Loucy (cell line): ENCODE measurements at regions not wholly inside any gene's neighbourhood (a gene's known extent, or its start where the extent isn't known, plus 50 kb on each side); places are given as distances from the start of the nearest gene placed in this dataset.

Source experiments
- EZH2phosphoT487 ChIP-seq: fragments of 200-600 bp; IDR thresholded peaks from 2 replicates; pipeline ENCODE4 v1.6.1; 2018; ENCODE audit warnings: antibody characterized with exemption, mild to moderate bottlenecking, moderate library complexity, borderline replicate concordance
- TF ChIP-seq, protein P1 (sequence below): fragments of 200-600 bp; sonication (generic); conservative IDR thresholded peaks from 2 replicates; pipeline ENCODE4 v1.5.1; 2014; ENCODE audit warnings: mild to moderate bottlenecking, antibody characterized with exemption, low read length

DNA sequence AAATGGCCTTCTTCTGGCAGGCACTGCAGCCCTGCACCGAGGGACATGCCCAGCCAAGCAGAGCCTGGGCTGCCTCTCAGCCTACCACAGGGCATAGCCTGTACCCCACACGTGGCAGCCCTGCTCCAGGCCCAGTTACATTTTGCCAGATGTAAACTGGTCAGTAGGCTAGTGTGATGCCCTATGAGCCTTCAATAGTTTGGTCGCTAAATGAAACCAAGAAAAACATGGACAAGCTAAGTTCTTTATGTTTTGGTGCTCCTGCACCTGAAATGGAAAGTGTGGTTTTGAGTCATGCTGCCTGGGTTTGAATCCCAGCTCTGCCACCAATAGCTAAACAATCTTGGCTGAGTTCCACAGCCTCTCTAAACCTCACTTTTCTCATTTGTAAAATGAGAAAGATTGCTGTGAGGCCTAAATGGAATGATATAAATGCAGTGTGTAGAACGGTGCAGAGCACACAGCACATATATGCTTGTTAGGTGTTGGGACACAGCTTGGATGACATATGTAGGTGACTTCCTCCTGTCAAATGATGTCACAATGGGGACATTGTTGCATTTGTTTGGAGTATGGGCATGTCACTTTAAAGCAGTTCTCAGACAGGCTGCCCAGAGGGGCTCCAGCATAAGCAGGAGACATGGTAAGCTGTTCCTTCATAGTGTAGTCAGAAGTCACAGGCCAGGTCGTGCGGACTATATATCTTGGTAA is 57.4 kb downstream of the ZBTB38 start:
- TF ChIP-seq, protein P1, sequence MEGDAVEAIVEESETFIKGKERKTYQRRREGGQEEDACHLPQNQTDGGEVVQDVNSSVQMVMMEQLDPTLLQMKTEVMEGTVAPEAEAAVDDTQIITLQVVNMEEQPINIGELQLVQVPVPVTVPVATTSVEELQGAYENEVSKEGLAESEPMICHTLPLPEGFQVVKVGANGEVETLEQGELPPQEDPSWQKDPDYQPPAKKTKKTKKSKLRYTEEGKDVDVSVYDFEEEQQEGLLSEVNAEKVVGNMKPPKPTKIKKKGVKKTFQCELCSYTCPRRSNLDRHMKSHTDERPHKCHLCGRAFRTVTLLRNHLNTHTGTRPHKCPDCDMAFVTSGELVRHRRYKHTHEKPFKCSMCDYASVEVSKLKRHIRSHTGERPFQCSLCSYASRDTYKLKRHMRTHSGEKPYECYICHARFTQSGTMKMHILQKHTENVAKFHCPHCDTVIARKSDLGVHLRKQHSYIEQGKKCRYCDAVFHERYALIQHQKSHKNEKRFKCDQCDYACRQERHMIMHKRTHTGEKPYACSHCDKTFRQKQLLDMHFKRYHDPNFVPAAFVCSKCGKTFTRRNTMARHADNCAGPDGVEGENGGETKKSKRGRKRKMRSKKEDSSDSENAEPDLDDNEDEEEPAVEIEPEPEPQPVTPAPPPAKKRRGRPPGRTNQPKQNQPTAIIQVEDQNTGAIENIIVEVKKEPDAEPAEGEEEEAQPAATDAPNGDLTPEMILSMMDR: no peak
- TF ChIP-seq EZH2phosphoT487: no peak
